Gastrocnemius medialis (tissue), 4 donors: ENCODE measurements at regions not wholly inside any gene's neighbourhood (a gene's known extent, or its start where the extent isn't known, plus 50 kb on each side); places are given as distances from the start of the nearest gene placed in this dataset.

Experiments used
- ATAC-seq, 2 donors: fragments of 150-250 bp; one replicate each; pipeline ENCODE4 v1.9.1; 2016
- DNase-seq, 2 donors: peaks; one replicate each; pipeline ENCODE4 v3.0.0-alpha.2; 2019
- H3K27ac ChIP-seq, 4 donors: fragments of 200-600 bp; sonication (generic); 1 replicate in 1 of 4; 2 replicates in 3 of 4; pipeline ENCODE4 v1.5.1; 2016 to 2018; ENCODE audit warnings: mild to moderate bottlenecking in 2 of 4, moderate library complexity in 1 of 4
- H3K27me3 ChIP-seq, 3 donors: fragments of 200-600 bp; sonication (generic) in 2 of 3; 1 replicate in 1 of 3; 2 replicates in 2 of 3; pipeline versions ENCODE4 v1.5.1 to v1.6.0; 2016 to 2019; ENCODE audit warnings: mild to moderate bottlenecking in 1 of 3, moderate library complexity in 1 of 3
- H3K36me3 ChIP-seq, 2 donors: fragments of 200-600 bp; sonication (generic) in 1 of 2; one replicate each; pipeline ENCODE4 v1.5.1; 2017 to 2018
- H3K4me1 ChIP-seq, 2 donors: fragments of 200-600 bp; sonication (generic) in 1 of 2; one replicate each; pipeline ENCODE4 v1.5.1; 2016 to 2017; ENCODE audit warnings: mild to moderate bottlenecking in 2 of 2
- H3K4me3 ChIP-seq, 4 donors: fragments of 200-600 bp; sonication (generic) in 3 of 4; 1 replicate in 1 of 4; 2 replicates in 3 of 4; pipeline ENCODE4 v1.5.1; 2016 to 2019; ENCODE audit warnings: mild to moderate bottlenecking in 2 of 4
- H3K9me3 ChIP-seq, 3 donors: fragments of 200-600 bp; sonication (generic) in 2 of 3; 1 replicate in 1 of 3; 2 replicates in 2 of 3; pipeline ENCODE4 v1.5.1; 2016 to 2019
- CTCF ChIP-seq, 5 experiments: fragments of 450-650 bp in 3 of 5; fragments of 200-600 bp in 2 of 5; sonication (generic) in 2 of 5; IDR thresholded peaks in 4 of 5; conservative IDR thresholded peaks in 1 of 5; 1 replicate in 4 of 5; 2 replicates in 1 of 5; pipeline ENCODE4 v1.5.1; 2016 to 2019; ENCODE audit warnings: antibody characterized with exemption in 5 of 5, mild to moderate bottlenecking in 3 of 5, moderate library complexity in 3 of 5
- POLR2A ChIP-seq, 2 donors: fragments of 450-650 bp; IDR thresholded peaks; one replicate each; pipeline ENCODE4 v1.6.1; 2017; ENCODE audit warnings: antibody characterized with exemption in 2 of 2, mild to moderate bottlenecking in 2 of 2, moderate library complexity in 2 of 2
- in situ Hi-C, 4 donors: fragments of 200-750 bp; cut with MboI; loops; one replicate each; pipeline versions ENCODE4 v1.15.0 to v1.8.0; 2017; ENCODE audit warnings: low sequenced_read_pairs in 4 of 4
- intact Hi-C: fragments of 100-400 bp; cut with DNase I; formaldehyde crosslinking; loops from one replicate; pipeline ENCODE4 v1.15.1; 2023; ENCODE audit warnings: low total_unique reads

GRCh38 chr4:132332932-132333723, 816.0 kb upstream of the PCDH10 start:
- H3K27ac ChIP-seq: no peak overlapping the region
- in situ Hi-C loops: no loop called here
- H3K27me3 ChIP-seq: no peaks in the 10 kb centered on the region
- H3K9me3 ChIP-seq: no peaks in the 10 kb centered on the region
- no peaks in the 10 kb centered on the region for H3K4me1 ChIP-seq
- no peak for TF ChIP-seq POLR2A (IDR thresholded peaks at IDR 0.05)
- TF ChIP-seq CTCF (IDR thresholded peaks at IDR 0.05 in 4 of 5, conservative IDR thresholded peaks at IDR 0.05 in 1 of 5): no peak
- no peaks in the 10 kb centered on the region for H3K36me3 ChIP-seq
- H3K4me3 ChIP-seq: no peak overlapping the region
- ATAC-seq: no peak
- no peak for DNase-seq
- intact Hi-C loops: no loop called here

GRCh38 chr4:132333724-132334047, 815.4 kb upstream of the PCDH10 start:
- H3K27ac ChIP-seq: no peak overlapping the region
- H3K36me3 ChIP-seq: no peaks in the 10 kb centered on the region
- intact Hi-C loops: no loop called here
- TF ChIP-seq POLR2A (IDR thresholded peaks at IDR 0.05) (no peak), CTCF (IDR thresholded peaks at IDR 0.05 in 4 of 5, conservative IDR thresholded peaks at IDR 0.05 in 1 of 5) (no peak)
- no peaks in the 10 kb centered on the region for H3K27me3 ChIP-seq
- no peak overlapping the region for H3K4me3 ChIP-seq
- in situ Hi-C loops: no loop called here
- ATAC-seq (no peak), DNase-seq (no peak)
- no peaks in the 10 kb centered on the region for H3K4me1 ChIP-seq
- no peaks in the 10 kb centered on the region for H3K9me3 ChIP-seq

GRCh38 chr4:132334081-132334480, 815.0 kb upstream of the PCDH10 start:
- TF ChIP-seq CTCF (IDR thresholded peaks at IDR 0.05 in 4 of 5, conservative IDR thresholded peaks at IDR 0.05 in 1 of 5) (no peak), POLR2A (IDR thresholded peaks at IDR 0.05) (no peak)
- no peaks in the 10 kb centered on the region for H3K9me3 ChIP-seq
- no peak overlapping the region for H3K27ac ChIP-seq
- no peak for ATAC-seq
- H3K4me3 ChIP-seq: no peak overlapping the region
- in situ Hi-C loops: no loop called here
- H3K36me3 ChIP-seq: no peaks in the 10 kb centered on the region
- intact Hi-C loops: no loop called here
- H3K4me1 ChIP-seq: no peaks in the 10 kb centered on the region
- no peak for DNase-seq
- H3K27me3 ChIP-seq: no peaks in the 10 kb centered on the region

GRCh38 chr4:132344924-132345828, 803.9 kb upstream of the PCDH10 start:
- intact Hi-C loops (no loop called here), in situ Hi-C loops (no loop called here)
- Histone ChIP-seq H3K36me3 (no peaks in the 10 kb centered on the region), H3K9me3 (no peaks in the 10 kb centered on the region), H3K4me1 (no peaks in the 10 kb centered on the region), H3K4me3 (no peak overlapping the region), H3K27me3 (no peaks in the 10 kb centered on the region), H3K27ac (no peak overlapping the region)
- DNase-seq (no peak), ATAC-seq (no peak)
- TF ChIP-seq CTCF (IDR thresholded peaks at IDR 0.05 in 4 of 5, conservative IDR thresholded peaks at IDR 0.05 in 1 of 5) (no peak), POLR2A (IDR thresholded peaks at IDR 0.05) (no peak)
